ENCODE measurements at regions not wholly inside any gene's neighbourhood (a gene's known extent, or its start where the extent isn't known, plus 50 kb on each side); places are given as distances from the start of the nearest gene placed in this dataset.

GRCh38 chr16:54455030-54455725, 168.6 kb upstream of the IRX3 start:
- no peak for DNase-seq (ENCODE audit: low read depth in 4 of 4, low spot score in 2 of 4)

- no peak for DNase-seq (ENCODE audit: low read depth in 4 of 4, low spot score in 2 of 4)
Measured at GRCh38 chr16:54454616-54455015, 168.0 kb upstream of the IRX3 start.

GRCh38 chr16:54453871-54454270, 167.3 kb upstream of the IRX3 start:
- DNase-seq (ENCODE audit: low read depth in 4 of 4, low spot score in 2 of 4) = no peak

- no peak for DNase-seq (ENCODE audit: low read depth in 4 of 4, low spot score in 2 of 4)
Measured at GRCh38 chr16:54447576-54448440, 161.2 kb upstream of the IRX3 start.

- DNase-seq (ENCODE audit: low read depth in 4 of 4, low spot score in 2 of 4) = no peak
Measured at GRCh38 chr16:54446639-54447038, 160.1 kb upstream of the IRX3 start.

- no peak for DNase-seq (ENCODE audit: low read depth in 4 of 4, low spot score in 2 of 4)
Measured at GRCh38 chr16:54444851-54445458, 158.4 kb upstream of the IRX3 start.

GRCh38 chr16:54443839-54444238, 157.3 kb upstream of the IRX3 start:
- DNase-seq (ENCODE audit: low read depth in 4 of 4, low spot score in 2 of 4) = no peak

- DNase-seq (ENCODE audit: low read depth in 4 of 4, low spot score in 2 of 4) = no peak
Measured at GRCh38 chr16:54443352-54443751, 156.8 kb upstream of the IRX3 start.

GRCh38 chr16:54442864-54443263, 156.3 kb upstream of the IRX3 start:
- DNase-seq (ENCODE audit: low read depth in 4 of 4, low spot score in 2 of 4) = no peak

- DNase-seq (ENCODE audit: low read depth in 4 of 4, low spot score in 2 of 4) = no peak
Measured at GRCh38 chr16:54438469-54438868, 151.9 kb upstream of the IRX3 start.

- no peak for DNase-seq (ENCODE audit: low read depth in 4 of 4, low spot score in 2 of 4)
Measured at GRCh38 chr16:54437921-54438320, 151.3 kb upstream of the IRX3 start.

GRCh38 chr16:54437401-54437800, 150.8 kb upstream of the IRX3 start:
- DNase-seq (ENCODE audit: low read depth in 4 of 4, low spot score in 2 of 4) = no peak

- no peak for DNase-seq (ENCODE audit: low read depth in 4 of 4, low spot score in 2 of 4)
Measured at GRCh38 chr16:54436346-54436745, 149.8 kb upstream of the IRX3 start.

GRCh38 chr16:54434859-54435258, 148.3 kb upstream of the IRX3 start:
- DNase-seq (ENCODE audit: low read depth in 4 of 4, low spot score in 2 of 4) = no peak

- no peak for DNase-seq (ENCODE audit: low read depth in 4 of 4, low spot score in 2 of 4)
Measured at GRCh38 chr16:54432897-54433229, 146.3 kb upstream of the IRX3 start.

GRCh38 chr16:54431997-54432896, 145.7 kb upstream of the IRX3 start:
- DNase-seq (ENCODE audit: low read depth in 4 of 4, low spot score in 2 of 4) = no peak

GRCh38 chr16:54431041-54431996, 144.7 kb upstream of the IRX3 start:
- no peak for DNase-seq (ENCODE audit: low read depth in 4 of 4, low spot score in 2 of 4)

- DNase-seq (ENCODE audit: low read depth in 4 of 4, low spot score in 2 of 4) = no peak
Measured at GRCh38 chr16:54430491-54431030, 144.0 kb upstream of the IRX3 start.

- no peak for DNase-seq (ENCODE audit: low read depth in 4 of 4, low spot score in 2 of 4)
Measured at GRCh38 chr16:54429029-54429428, 142.4 kb upstream of the IRX3 start.

GRCh38 chr16:54426553-54426849, 139.9 kb upstream of the IRX3 start:
- DNase-seq (ENCODE audit: low read depth in 4 of 4, low spot score in 2 of 4) = no peak

Measured in left renal cortex interstitium (tissue), 4 donors.